GM21381 (cell line): ENCODE measurements at regions not wholly inside any gene's neighbourhood (a gene's known extent, or its start where the extent isn't known, plus 50 kb on each side); places are given as distances from the start of the nearest gene placed in this dataset.
"Not testable (repeated sequence)": the region's sequence is repeated elsewhere in the genome, so short reads cannot be mapped to it uniquely, and the experiment has no call there.

ENCODE experiments used
- ATAC-seq: cut with Tn5 transposase; IDR thresholded peaks from one replicate; pipeline ENCODE4 v1.9.1; 2021; ENCODE audit warnings: mild to moderate bottlenecking, moderate library complexity; ENCODE audit not compliant: unreplicated experiment

DNA sequence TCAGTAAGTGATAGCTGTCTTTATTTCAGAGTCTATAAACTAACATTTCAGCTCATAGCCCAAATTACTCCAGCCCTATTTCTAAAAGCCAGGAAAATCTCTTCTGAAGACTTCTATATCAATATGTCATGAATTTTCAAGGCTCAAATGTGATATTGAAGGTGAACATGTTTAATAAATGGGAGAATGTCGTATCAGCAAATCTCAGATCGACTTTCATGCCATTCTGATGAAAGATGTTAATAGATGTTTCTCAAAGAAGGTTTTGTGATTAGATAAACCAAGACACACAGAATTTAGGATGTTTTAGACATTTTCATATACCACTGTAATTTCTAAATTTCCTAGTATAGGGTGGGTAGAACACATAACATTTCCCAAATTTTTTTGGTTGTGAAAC is 380.6 kb downstream of the ARL4A start:
- no peak for ATAC-seq

DNA sequence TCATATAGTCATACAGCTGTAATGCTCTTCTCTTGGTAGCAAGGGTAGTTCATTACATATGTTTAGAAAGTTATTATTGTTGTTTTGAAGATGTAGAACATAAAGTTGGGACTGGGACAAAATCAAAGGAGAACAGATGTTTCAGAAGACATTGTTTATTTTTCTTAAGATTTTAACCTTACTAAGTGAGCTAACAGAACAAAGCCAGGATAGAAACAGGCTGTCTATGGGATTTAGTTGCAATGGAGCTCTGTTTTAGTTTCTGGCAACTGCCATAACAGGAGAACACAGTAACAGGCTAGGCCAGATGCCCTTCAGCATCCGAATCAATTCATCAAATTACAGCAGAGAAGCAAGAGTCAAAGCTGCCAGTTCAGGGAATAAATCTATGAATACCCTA is 382.4 kb downstream of the ARL4A start:
- ATAC-seq, result no peak

DNA sequence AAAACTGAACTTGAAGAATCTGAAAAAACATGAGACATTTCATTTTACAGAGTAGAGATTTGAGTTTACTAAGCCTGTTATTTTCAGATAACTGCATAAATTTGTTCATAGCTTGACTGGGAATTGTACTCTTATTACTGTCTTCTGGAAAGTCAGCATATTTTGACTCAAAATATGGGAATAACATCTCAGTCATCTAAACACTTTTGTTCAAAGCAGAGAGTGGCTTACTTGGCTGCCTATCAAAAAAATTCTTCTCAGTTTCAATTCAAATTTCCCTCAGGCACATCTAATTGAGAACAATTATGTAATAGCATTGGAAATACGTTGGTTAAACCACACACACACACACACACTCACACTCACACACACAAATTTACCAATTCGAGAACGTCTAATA is 384.6 kb downstream of the ARL4A start:
- no peak for ATAC-seq

DNA sequence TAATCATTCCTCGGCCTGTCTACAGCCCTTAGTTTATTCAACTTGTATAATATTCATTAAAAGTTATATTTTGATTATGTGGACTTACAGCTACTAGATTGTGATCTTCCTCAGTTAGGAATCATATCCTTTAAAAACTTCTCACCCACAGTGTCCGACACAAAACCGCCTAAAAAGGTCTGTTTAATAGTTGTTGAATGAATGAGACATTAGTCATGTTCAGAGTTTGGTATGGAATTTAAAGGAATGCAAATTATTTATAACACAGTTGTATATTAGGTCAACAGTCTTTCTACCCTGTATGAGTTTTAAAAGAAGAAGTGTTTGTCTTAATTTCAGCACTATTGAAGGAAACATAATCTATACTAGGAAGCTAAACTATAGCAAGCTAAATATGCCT is 390.0 kb downstream of the ARL4A start:
- ATAC-seq, result no peak

DNA sequence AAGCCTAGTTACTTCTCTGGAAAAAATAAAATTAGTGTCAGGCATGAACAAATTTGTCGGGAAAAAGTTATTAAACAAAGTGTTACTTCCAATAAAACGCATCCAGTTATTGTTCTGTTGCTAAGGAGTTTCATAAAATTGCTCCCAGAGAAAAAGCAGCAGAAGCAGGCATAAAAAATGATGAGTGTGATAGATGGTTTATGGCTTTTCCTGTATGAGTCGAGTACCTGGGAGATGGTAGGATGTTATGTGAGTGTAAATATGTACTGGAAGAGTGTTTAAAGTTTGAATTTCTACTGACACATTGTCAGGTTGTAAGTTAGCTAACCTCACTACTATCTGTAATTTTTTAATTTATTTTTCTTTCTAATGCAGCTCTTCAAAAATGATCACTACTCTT is 390.7 kb downstream of the ARL4A start:
- ATAC-seq, result no peak

DNA sequence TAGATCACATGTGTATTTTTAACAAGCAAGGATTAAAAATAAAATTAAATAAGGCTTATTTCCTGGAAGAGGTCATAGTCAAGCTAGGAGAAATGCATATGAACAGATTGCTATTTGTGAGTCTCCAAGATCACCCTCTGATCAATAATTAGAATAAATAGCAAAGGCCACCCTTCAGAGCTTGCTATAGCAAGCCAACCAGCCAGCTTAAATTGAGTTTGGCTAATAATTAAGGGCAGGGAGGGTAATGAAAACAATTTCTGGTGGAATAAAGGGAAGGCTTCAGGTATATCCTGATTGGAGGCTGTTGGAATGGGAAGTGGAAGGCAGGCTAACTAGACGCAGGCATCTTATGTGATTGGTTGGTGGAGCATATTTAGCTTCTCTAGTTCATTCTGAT is 403.5 kb downstream of the ARL4A start:
- ATAC-seq, result no peak

DNA sequence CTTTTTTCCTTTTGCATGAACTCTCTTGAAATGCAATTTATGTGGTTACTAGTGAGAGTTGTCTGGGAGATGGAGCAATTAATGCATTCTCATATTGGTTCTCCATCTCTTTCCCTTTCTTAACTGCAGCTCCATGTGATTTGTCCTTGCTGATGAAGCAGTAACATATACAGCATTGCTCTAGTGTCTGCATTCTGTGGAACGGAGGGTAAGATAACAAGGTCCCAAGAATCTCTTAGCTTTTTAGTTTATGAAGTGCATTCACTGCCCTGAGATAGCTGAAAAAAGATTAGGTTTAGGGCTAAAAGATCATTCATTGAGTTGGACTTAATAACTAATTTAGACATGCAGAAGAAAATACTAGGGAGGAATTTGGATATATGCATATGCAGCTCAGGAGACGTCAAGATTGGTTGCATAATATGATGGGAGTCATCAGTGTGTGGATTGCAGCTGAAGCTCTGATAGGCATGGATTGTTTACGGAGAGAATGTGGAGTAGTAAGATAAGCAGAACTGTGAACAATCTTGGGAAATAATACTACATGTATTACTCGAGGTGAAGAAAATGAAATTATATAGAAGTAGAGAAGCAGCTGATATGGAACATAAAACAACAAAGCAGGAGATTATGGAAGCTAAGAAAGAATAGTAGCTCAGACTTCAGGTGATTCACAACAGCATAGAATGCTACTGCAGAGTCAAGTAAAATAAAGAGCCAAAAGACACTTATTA is 404.7 kb downstream of the ARL4A start:
- no peak for ATAC-seq

DNA sequence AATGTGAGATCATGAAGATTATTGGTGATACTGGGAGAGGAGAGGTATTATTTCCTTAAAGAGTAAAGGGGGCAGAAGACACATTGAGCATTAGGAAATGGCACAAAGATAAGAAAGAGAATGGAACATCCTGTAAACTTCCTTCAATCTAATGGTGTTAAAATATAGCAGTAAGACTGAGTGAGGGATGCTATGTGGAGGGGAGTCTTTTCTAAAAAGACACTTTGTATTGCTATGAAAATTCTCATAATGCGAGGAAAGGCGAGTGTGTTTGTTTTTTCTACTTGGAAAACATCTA is 405.2 kb downstream of the ARL4A start:
- ATAC-seq, result no peak

DNA sequence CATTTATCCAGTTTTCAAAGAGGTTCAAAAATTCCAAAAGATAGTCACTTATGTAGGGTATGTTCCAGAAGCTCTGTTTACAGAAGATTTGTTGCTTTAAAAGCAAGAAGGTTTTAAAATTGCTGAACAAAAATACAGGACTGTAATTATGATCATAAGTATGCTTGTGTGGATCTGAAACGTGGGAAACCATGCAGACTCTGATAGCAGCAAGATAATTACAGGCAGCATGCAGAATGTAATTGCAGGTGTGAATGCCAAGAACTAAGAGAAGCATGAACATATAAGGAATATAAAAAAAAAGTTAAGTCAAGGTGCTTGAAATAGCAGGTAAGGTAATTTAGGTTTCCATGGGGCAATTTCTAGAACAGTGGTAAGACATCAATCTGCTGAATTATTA is 405.7 kb downstream of the ARL4A start:
- ATAC-seq, result no peak

DNA sequence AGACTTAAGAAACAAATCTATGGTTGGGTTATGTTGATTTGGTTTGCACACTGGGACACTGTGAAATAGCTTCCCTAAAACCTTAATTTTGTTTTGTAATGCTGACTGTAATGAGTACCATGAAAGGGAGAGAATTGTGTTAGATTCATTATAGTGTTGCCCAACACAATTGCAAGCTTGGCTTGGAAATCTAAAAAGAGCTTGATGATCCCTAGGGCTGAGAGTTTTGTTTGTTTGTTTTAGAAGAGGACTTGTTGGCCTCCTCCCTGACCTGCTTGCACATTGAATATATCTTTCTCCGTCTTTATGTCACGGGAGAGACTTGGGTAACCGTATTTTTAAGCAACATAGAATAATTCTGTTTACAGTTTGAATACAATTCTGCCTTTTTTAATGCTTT is 410.1 kb downstream of the ARL4A start:
- ATAC-seq, result no peak

DNA sequence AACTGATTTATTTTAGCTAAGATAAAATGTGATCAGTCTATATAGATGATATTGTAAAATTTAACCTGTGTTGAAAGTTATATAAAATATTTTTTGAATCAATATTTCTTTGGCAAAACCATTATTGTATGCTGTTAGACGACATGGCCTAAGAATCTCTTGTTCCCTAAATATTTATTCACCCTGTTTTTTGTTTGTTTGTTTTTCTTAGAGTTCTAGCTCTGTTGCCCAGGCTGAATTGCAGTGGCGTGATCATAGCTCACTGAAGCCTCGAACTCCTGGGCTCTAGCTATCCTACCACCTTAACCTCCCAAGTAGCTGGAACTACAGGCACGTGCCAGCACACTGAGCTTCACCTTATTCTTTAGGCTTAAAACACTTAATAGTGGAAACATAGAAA is 410.7 kb downstream of the ARL4A start:
- ATAC-seq, result no peak

DNA sequence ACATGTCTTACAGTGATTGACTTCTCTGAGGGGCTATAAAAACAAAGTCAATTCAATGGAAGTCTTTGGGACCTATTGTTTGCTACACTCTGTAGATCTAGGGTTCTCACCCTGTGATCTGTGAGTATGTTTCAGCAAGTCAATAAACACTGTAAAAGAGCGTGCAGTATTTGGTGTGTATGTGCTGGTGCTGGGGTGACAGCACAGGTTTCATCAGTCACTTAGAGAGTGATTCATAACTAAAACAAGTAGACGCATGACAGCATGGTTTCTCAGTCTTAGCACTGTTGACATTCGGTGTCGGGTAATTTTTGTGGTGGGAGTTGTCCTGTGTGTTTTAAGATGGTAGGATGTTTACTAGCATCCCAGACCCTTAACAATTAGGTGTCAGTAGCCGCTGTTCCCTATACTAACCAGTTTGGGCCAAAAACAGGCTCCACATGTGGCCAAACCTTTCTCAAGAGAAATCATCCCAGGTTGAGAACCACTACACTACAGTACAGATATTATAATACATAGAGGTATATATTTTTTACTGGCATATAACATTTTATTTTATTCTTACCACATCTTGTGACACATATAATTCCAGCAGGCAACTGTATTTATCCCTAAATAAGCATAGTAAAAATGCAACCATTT is 411.8 kb downstream of the ARL4A start:
- ATAC-seq, result peak; percentile 68

DNA sequence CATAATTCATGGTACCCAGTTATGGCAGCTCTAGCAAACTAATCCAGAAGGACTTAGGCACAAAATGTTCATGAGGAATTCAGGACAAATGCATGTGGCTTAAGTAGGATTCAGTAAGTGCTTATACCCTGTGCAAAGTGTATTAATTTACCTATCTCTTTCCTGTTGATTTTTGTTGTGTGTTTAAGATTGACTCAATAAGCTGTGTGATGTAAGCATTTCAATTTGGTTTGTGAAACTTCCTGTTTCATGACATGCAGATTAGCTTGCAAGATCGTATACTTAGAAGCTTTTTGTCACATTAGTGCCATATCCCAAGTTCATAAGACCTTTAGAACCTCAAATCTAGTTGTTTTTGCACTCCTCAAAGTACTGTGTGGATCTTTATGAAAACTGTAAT is 416.7 kb downstream of the ARL4A start:
- no peak for ATAC-seq

DNA sequence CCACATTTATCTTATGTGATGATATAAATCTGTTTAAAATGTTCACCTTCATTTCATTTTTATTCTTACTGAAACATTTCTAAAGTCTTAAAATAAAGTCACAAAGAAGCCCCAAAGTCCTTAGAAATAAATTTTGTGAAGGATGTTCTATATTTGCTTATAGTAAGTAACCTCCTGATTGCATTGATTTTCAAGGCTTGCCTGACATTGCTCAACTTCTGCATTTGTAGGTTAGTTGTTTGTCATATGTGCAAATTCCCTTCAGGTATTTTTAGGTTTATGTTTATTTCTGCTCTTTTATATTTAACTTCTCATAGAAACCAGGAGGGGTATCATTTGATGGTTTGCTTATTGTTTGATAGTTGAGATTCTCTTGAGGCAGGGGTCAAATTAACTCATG is 417.8 kb downstream of the ARL4A start:
- no peak for ATAC-seq

DNA sequence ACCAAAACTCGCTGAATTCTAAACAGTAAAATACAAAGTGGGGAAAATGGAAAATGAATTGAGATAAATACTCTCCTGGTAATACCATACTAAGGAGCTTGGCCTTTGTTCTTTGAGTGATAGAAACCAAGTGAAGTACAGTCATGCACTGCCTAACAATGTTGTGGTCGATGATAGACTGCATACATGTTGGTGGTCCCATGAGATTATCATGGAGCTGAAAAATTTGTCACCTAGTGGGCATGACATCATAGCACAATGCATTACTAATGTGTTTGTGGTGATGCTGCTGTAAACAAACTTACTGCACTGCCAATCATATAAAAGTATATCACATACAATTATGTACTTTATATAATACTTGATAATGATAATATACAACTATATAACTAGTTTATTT is 419.1 kb downstream of the ARL4A start:
- no peak for ATAC-seq

DNA sequence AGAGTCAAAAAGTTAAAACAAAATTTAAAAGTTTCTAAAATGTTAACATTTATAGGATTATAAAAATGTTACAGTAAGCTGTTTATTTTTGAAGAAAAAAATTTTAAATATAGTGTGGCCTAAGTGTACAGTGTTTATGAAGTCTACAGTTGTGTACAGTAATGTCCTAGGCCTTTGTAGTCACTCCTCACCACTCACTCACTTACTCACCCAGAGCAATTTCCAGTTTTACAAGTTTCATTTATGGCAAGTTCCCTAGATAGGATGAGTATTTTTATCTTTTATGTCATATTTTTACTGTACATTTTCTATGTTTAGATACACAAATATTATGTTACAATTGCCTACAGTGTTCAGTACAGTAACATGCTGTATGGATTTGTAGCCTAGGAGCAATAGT is 419.9 kb downstream of the ARL4A start:
- no peak for ATAC-seq

DNA sequence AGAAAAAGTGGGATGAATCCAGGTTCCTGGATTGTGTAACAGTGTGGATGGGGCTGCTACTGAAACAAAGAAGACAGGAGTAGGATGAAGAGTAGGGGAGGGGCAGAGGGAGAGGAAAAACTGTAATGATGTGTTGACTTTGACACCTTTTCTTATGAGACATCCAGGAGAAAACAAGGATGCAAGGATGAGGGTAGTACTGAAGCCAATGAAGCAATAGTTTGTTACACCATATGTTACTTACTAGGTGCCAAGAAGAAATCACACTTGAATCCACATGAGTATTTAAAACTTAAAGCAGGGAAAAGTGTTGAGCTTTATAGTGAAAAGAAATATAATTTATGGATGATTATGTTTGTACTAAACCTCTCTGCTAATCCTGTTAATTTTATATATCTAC is 420.6 kb downstream of the ARL4A start:
- no peak for ATAC-seq

DNA sequence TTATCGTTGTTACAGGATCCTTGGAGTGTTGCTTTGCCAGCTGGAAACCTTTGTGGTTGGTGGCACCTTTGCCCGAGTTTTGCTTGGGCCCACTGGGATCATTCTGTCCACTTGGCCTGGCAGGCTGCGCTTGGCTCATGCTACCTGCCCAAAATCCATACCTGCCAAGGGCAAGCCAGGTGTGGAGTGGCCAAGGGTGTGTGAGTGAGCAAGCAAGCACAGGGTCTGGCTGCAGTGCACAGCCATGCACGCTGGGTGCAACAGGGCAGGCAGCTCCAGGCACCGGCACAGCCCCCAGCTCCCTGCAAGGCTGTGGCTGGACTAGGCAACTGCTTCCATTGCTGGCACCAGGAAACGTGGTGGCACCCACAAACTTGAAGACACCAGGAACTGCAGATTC is 421.8 kb downstream of the ARL4A start:
- ATAC-seq, result no peak

DNA sequence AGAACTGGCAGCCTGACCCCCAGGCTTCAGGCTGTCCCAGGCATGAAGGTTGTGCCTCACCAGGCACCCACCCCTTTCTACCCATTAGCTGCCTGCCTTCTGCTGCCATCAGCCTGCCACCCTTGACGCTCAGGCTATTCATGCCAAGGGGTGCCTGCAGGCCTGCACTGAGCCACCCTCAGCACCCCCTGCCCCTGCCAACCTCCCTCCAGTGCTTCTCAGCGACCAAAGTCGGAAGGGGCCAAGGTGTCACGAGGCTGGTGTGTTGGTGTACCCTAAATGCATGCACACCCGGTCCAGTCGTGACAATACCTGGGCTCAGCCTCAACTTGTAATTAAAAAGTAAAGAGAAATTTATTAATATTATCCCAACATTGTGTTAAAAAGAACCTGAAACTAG is 422.7 kb downstream of the ARL4A start:
- no peak for ATAC-seq

DNA sequence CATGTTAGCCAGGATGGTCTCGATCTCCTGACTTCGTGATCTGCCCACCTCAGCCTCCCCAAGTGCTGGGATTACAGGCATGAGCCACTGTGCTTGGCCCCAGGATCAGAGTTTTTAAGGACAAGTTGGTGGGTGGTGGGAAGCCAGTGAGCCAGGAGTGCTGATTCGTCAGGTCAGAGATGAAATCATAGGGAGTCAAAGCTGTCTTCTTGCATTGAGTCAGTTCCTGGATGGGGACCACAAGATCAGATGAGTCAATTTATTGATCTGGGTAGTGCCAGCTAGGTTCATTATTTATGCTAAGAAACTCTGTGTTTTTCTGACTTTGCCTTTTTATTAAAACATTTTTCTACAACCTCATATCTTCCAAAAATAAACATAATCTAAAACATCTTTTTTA is 423.8 kb downstream of the ARL4A start:
- no peak for ATAC-seq

DNA sequence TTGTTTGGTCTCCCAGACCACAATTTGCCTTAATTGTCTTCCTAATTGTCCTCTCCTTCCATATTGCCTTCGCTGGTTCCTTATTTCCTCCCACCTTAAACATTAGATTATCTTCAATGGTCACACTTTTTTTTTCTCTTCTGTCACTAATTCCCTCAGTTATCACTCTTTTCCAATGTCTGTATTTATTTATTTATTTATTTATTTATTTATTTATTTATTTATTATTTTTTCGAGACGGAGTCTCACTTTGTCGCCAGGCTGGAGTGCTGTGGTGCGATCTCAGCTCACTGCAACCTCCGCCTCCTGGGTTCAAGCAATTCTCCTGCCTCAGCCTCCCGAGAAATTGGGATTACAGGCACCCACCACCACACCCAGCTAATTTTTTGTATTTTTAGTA is 426.8 kb downstream of the ARL4A start:
- ATAC-seq, result not testable (repeated sequence)

DNA sequence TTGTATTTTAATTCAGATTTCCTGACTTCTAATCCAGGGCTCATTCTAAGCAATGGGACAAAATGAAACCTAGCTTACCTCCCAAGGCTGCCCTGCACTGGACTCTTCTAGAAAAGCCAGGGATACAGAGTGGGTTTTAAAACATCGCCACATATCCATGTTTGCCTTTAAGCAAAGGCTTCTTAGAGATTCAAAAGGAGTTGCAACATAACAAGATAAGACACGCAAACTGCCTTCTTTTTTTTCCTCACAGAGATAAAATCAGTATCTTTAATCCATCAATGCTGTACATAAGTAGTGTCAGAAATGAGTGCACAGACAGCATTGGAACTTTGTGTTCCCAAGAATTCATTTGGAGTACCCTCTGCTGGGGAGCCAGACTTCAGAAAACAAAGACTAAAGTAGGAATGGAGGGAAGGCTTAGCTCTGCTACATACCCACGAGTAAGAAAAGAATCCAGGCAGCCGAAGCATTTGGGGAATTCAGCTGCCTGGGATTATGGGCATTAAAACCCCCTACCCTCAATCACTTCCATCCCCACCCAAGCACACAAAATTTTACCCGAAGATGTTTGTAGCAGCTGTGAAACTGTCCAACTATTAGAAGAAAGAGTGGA is 427.8 kb downstream of the ARL4A start:
- no peak for ATAC-seq

DNA sequence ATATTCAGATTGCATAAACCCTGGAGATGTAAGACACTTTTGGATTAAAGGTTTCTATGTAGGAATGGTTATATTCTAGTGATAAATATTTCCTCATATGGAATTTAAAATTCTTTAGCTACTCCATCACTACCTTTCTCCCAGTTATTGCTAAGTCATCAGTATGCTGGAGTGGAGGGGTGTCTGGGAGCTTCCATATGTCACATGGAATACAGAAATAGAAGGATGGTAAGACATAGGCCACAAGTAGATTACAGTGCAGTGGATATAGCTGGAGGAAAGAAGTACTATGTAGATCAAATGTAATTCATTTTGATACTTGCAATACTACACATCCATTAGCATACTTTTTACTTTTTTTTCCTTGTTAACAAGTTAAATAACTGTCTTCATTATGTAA is 428.4 kb downstream of the ARL4A start:
- no peak for ATAC-seq
